NT2/D1 (cell line): ENCODE measurements at regions not wholly inside any gene's neighbourhood (a gene's known extent, or its start where the extent isn't known, plus 50 kb on each side); places are given as distances from the start of the nearest gene placed in this dataset.

Experiments
- YY1 ChIP-seq: IDR thresholded peaks from 2 replicates; pipeline ENCODE4 v1.6.1; 2011; ENCODE audit not compliant: insufficient read length, insufficient read depth
- ZNF274 ChIP-seq: IDR thresholded peaks from 2 replicates; pipeline ENCODE4 v1.6.1; 2011; ENCODE audit warnings: mild to moderate bottlenecking, low read depth, low read length

GRCh38 chr2:211149731-211150130, 593.3 kb downstream of the CPS1 start:
- TF ChIP-seq ZNF274 (no peak), YY1 (no peak)
